Left ventricle myocardium inferior (tissue), 1 donor: ENCODE measurements at regions not wholly inside any gene's neighbourhood (a gene's known extent, or its start where the extent isn't known, plus 50 kb on each side); places are given as distances from the start of the nearest gene placed in this dataset.
"Not testable (repeated sequence)": the region's sequence is repeated elsewhere in the genome, so short reads cannot be mapped to it uniquely, and the experiment has no call there.

Source experiments
- DNase-seq: peaks from one replicate; pipeline ENCODE4 v3.0.0-alpha.2; 2020
- H3K27ac ChIP-seq: fragments of 200-600 bp; replicated peaks from 2 replicates; pipeline ENCODE4 v1.8.0; 2021
- H3K27me3 ChIP-seq: fragments of 200-600 bp; 2 replicates; pipeline ENCODE4 v1.8.0; 2021; ENCODE audit warnings: low read depth
- H3K36me3 ChIP-seq: fragments of 200-600 bp; 2 replicates; pipeline ENCODE4 v1.8.0; 2021
- H3K4me1 ChIP-seq: fragments of 200-600 bp; 2 replicates; pipeline ENCODE4 v1.8.0; 2021
- H3K4me3 ChIP-seq: fragments of 200-600 bp; 2 replicates; pipeline ENCODE4 v1.8.0; 2021; ENCODE audit warnings: mild to moderate bottlenecking, moderate library complexity
- H3K9me3 ChIP-seq: fragments of 200-600 bp; replicated peaks from 2 replicates; pipeline ENCODE4 v1.8.0; 2021
- CTCF ChIP-seq: fragments of 200-600 bp; IDR thresholded peaks from 2 replicates; pipeline ENCODE4 v1.8.0; 2021; ENCODE audit warnings: antibody characterized with exemption, mild to moderate bottlenecking, borderline replicate concordance
- intact Hi-C: fragments of 100-400 bp; cut with micrococcal nuclease; formaldehyde crosslinking; loops from one replicate; pipeline ENCODE4 v1.11.0; 2022
- donor health status: DM: no; HTN: yes; CAD: no; lungs with severe emphysema.

DNA sequence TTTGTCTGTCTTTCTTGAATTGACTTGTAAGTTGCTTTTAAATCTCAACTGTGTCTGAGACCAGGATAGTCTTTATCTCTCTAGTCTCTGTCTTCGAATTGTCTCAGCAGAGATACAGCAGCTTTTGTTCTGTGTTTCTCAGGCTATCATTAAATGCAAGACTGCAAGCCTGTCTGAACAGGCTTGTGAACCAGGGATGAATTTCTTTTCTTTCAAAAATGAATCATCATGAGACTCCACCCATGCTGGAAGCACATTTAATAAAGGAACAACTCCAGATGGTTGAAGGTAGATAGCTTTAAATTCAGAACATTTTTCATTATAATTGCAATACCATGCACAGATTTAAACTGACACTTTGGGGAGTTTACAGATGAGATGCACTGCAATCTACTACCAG lies 155.9 kb downstream of the SEC23IP start:
- Histone ChIP-seq H3K27ac (no peak overlapping the region), H3K4me3 (no peak overlapping the region), H3K27me3 (peaks cover 15% of the 10 kb centered on the region), H3K36me3 (no peaks in the 10 kb centered on the region), H3K9me3 (no peaks in the 10 kb centered on the region), H3K4me1 (no peaks in the 10 kb centered on the region)
- DNase-seq: no peak
- intact Hi-C loops: no loop called here
- no peak for TF ChIP-seq CTCF

DNA sequence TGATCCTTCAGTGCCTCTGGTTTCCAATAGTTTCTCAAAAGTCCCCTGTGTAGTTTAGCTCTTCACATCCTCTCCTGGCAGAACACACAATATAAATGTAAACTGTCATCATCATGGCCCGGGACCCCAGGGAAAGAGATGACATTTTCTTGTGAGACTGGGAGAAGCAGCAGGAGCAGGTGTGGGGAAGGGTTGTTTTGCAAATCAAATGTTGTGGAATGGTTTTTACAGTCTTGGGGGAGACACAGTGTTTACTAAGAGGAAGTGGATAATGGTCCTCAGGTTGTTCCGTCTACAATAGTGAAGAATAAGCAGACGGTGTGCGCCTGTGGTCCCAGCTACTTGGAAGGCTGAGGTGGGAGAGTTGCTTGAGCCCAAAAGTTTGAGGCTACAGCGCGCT lies 159.1 kb downstream of the SEC23IP start:
- intact Hi-C loops: no loop called here
- DNase-seq: no peak

GRCh38 chr10:120052964-120053702 lies 160.6 kb downstream of the SEC23IP start:
- DNase-seq: no peak
- intact Hi-C loops: no loop called here

More for the DNA sequence above, 159.1 kb downstream of the SEC23IP start:
- no peak for TF ChIP-seq CTCF
- no peaks in the 10 kb centered on the region for H3K36me3 ChIP-seq
- H3K4me1 ChIP-seq: no peaks in the 10 kb centered on the region
- no peak overlapping the region for H3K27ac ChIP-seq
- H3K9me3 ChIP-seq: no peaks in the 10 kb centered on the region
- peaks cover 32% of the 10 kb centered on the region for H3K27me3 ChIP-seq
- H3K4me3 ChIP-seq: no peak overlapping the region

GRCh38 chr10:120059790-120060189 lies 167.3 kb downstream of the SEC23IP start:
- H3K9me3 ChIP-seq, intact Hi-C loops, H3K27ac ChIP-seq, H3K4me1 ChIP-seq, H3K36me3 ChIP-seq, DNase-seq, H3K4me3 ChIP-seq: not testable (repeated sequence)
- H3K27me3 ChIP-seq: peaks cover 15% of the 10 kb centered on the region

More at GRCh38 chr10:120052964-120053702, 160.6 kb downstream of the SEC23IP start:
- H3K27ac ChIP-seq: no peak overlapping the region
- no peaks in the 10 kb centered on the region for H3K4me1 ChIP-seq
- H3K27me3 ChIP-seq: peaks cover 32% of the 10 kb centered on the region
- no peaks in the 10 kb centered on the region for H3K36me3 ChIP-seq
- no peak overlapping the region for H3K4me3 ChIP-seq
- no peaks in the 10 kb centered on the region for H3K9me3 ChIP-seq
- TF ChIP-seq CTCF: no peak

DNA sequence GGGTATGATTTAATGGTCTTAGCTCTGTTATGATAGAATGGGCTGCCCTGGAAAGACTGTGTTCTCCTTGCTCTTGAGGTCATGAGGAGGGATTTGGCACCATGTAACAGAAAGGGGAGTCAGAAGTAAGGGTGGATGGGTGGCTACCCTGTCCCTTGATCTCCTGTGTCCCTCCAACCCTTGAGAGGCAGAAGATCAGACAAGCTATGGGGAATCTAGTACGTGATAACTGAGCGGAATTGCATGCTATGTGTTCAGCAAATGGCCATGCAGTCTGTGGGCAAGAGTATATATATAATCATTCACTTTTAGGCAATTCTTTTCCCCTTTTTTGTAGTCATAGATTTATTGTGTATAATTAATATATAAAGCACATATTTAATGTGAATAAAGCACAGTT lies 174.9 kb downstream of the SEC23IP start:
- no peak for DNase-seq
- no peak overlapping the region for H3K4me3 ChIP-seq
- peaks cover 17% of the 10 kb centered on the region for H3K9me3 ChIP-seq
- TF ChIP-seq CTCF: no peak
- peaks cover 24% of the 10 kb centered on the region for H3K27me3 ChIP-seq
- intact Hi-C loops: no loop called here
- no peaks in the 10 kb centered on the region for H3K4me1 ChIP-seq
- H3K27ac ChIP-seq: no peak overlapping the region
- H3K36me3 ChIP-seq: no peaks in the 10 kb centered on the region

GRCh38 chr10:120069700-120070099 lies 177.2 kb downstream of the SEC23IP start:
- no peaks in the 10 kb centered on the region for H3K36me3 ChIP-seq
- no peak overlapping the region for H3K27ac ChIP-seq
- no peak for DNase-seq
- no peak for TF ChIP-seq CTCF
- intact Hi-C loops: no loop called here
- H3K27me3 ChIP-seq: peaks cover 24% of the 10 kb centered on the region
- H3K9me3 ChIP-seq: peaks cover 29% of the 10 kb centered on the region
- H3K4me1 ChIP-seq: no peaks in the 10 kb centered on the region
- no peak overlapping the region for H3K4me3 ChIP-seq
